ENCODE measurements at regions not wholly inside any gene's neighbourhood (a gene's known extent, or its start where the extent isn't known, plus 50 kb on each side); places are given as distances from the start of the nearest gene placed in this dataset. TPM values are rescaled to one million over a fixed set of nuclear protein-coding genes. Genes with fewer than 3 reads are reported as not detected.
"Not testable (repeated sequence)": the region's sequence is repeated elsewhere in the genome, so short reads cannot be mapped to it uniquely, and the experiment has no call there.

DNA sequence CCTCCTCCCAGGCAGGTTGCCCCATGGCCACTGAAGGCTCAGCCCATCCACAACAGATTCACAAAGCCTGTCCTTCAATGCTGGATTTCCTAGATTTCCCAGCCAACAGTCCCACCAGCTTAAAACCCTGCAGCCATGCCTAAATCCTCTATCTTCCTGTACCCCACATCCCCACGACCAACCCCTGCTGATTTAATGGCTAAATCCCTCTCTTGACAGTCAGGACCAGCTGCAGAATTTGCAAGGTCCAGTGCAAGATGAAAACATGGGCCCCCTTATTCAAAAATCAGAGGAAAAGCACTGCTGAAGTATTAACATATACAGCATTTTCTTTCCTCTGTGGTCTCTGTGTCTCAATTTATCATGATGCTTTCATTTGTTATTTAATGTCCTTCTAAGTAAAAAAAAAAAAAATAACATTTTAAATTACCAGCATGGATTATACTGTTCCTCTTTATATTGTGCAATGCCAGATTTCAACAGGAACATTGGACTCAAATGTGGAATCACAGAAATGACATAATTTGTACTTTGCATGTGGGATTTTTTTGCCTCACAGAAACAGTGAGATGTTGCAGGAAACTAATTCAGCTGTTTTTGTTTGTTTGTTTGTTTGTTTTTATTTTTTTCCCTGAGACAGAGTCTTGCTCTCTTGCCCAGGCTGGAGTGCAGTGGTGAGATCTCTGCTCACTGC lies 63.0 kb upstream of the DRD5 start:
- H3K4me3 ChIP-seq (ENCODE audit: low read length in 2 of 2); CTCF ChIA-PET (ENCODE audit: partially characterized antibody); intact Hi-C loops (cut with micrococcal nuclease); H3K9me3 ChIP-seq (ENCODE audit: control insufficient read depth in 1 of 2, low read length in 2 of 2); H3K27ac ChIP-seq (ENCODE audit: low read depth, low read length); H3K4me1 Mint-ChIP-seq; H3K9me3 Mint-ChIP-seq; H3K4me1 ChIP-seq (ENCODE audit: insufficient read depth, low read length); H3K4me3 Mint-ChIP-seq; H3K27ac Mint-ChIP-seq; H3K27me3 ChIP-seq (ENCODE audit: insufficient read depth, low read length); H3K36me3 ChIP-seq (ENCODE audit: insufficient read depth, low read length); POLR2A ChIA-PET (ENCODE audit: partially characterized antibody); DNase-seq; H3K27me3 Mint-ChIP-seq; H3K36me3 Mint-ChIP-seq: not testable (repeated sequence)

DNA sequence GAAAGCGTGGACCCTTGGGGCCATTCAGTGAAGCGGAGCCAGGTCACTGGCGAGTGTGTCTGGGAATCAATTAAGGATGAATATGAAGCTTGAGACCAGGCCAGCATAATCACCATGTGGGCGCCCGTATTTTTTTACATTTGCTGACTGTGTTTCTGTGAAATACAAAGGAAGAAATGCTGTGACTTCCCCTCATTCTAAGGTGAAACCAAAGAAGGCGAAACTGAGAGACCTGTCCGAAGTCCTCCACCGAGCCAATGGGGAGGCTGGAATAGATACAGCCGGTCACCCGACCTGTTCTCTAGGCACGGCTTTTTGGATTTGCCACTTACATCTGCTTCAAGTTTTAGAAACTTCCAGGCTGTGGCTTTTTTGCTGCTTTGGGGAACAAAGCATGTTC lies 59.3 kb upstream of the DRD5 start:
- H3K27ac Mint-ChIP-seq; H3K36me3 ChIP-seq (ENCODE audit: insufficient read depth, low read length); H3K9me3 ChIP-seq (ENCODE audit: control insufficient read depth in 1 of 2, low read length in 2 of 2); CTCF ChIA-PET (ENCODE audit: partially characterized antibody); H3K27me3 Mint-ChIP-seq; H3K4me3 Mint-ChIP-seq; H3K4me1 Mint-ChIP-seq; H3K36me3 Mint-ChIP-seq; H3K27ac ChIP-seq (ENCODE audit: low read depth, low read length); intact Hi-C loops (cut with micrococcal nuclease); H3K4me3 ChIP-seq (ENCODE audit: low read length in 2 of 2); H3K4me1 ChIP-seq (ENCODE audit: insufficient read depth, low read length); POLR2A ChIA-PET (ENCODE audit: partially characterized antibody); DNase-seq; H3K27me3 ChIP-seq (ENCODE audit: insufficient read depth, low read length); H3K9me3 Mint-ChIP-seq: not testable (repeated sequence)

Small RNAs in the stretch of these regions (microRNA-seq; reads per million reads assigned to microRNA genes)
- not detected for gene MIR548I2 (ENCODE audit: borderline microRNAs expressed, borderline number of aligned reads, borderline replicate concordance)
